ENCODE measurements at regions not wholly inside any gene's neighbourhood (a gene's known extent, or its start where the extent isn't known, plus 50 kb on each side); places are given as distances from the start of the nearest gene placed in this dataset.
"Not testable (repeated sequence)": the region's sequence is repeated elsewhere in the genome, so short reads cannot be mapped to it uniquely, and the experiment has no call there.

DNA sequence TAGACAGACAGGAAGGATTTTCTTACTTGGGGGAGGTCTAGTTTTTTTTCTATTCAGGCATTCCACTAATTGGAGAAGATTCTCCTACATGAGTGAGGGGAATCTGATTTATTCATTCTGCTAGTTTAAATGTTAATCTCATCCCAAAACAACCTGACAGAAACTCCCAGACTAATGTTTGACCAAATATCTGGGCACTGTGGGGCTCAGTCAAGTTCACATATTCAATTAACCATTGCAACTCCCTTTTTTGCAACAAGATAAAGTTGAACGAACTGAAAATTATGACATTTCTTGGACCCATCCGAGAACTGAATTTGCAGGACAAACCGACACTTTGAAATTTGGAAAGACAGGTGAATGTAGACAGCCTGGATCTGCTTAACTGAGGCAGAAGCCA lies 194.4 kb upstream of the PTER start:
- DNase-seq, result no peak

DNA sequence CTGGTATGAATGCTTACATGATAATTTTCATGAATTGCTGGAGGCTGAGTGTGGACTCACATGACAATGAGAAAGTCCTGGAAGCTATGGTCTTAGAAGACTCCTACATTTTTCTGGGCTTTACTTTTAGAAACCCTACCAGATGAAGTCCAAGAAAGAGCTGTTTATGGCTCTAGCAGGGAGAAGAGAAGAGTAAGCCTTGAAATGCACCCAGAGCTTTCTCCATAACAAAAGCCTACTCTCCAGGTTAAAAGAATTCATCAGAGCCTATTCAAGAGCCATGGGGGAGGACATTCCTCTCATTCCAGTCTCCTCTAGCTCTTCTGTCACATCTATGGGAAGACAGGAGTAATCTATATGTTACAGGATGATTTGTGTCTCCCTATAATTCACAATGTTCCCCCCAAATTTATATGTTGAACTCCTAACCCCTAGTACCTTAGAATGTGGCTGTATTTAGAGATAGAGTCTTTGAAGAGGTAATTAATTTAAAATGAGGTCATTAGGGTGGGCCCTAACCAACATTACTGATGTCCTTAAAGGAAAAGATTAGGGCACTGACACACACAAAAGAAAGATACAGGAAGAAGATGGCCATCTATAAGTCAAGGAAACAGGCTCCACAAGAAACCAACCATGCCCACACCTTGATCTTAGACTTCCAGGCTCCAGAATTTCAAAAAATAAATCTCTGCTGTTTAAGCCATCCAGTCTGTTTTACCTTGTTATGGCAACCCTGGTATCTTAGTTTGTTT lies 193.8 kb upstream of the PTER start:
- no peak for DNase-seq

DNA sequence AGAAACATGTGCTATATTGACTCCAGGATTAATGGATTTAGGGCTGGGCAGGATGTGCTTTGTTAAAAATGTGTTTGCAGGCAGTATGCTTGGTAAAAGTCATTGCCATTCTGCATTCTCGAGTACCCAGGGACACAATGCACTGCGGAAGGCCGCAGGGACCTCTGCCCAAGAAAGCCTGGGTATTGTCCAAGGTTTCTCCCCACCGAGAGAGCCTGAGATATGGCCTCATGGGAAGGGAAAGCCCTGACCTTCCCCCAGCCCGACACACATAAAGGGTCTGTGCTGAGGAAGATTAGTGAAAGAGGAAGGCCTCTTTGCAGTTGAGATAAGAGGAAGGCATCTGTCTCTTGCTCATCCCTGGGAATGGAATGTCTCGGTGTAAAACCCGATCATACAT lies 186.7 kb upstream of the PTER start:
- not testable (repeated sequence) for DNase-seq

DNA sequence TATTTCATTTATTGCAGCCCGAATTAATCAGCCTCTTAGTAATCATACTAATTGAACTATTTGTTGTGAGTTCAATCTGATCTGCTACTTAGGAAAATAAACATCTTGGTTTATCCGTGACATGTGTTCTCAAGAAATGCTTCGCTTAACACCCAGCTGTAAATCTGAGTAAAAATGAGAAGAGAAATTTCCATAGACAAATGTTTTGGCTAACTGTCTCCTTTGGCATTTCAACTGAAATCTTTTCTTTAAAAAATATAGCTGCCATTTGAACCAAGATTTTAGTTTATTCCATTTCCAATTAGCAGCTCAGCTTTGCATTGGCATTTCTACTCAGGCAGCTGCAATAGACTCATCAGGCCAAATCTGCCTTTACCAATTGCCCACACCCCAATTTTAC lies 180.5 kb upstream of the PTER start:
- no peak for DNase-seq

DNA sequence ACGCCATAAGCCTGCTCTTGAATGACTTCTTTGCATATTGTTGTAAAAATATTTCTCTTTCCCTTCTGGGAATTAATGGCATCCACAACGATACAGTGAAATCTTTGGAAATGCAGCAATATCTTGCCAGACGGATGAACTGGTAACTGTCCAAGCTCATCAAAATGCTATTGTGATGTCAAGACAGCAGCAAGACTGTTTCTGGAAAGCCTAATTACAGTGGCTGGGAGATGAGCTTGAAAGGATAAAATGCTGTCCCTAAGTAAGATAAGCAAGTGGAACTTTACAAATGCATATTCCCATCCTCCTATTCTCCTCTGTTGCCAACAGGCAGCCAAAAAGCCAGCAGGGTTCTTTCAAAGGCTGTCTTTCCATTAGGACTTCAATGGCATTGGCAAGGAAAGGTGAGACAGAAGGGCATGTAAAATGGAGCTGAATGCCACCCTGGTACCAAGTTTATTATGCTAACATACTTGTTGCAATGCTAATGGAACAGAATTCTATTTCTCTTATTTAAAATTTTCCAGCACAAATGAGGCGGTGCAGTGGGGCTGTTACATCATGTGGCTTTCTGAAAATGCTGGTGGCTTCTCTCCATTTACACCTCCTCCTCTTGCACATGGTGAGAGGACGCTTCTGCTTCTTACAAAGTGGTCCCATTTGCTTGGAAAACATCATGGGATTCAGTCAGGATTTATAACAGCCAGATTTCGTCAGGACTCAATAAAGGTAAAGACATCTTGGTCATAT lies 178.3 kb upstream of the PTER start:
- DNase-seq, result no peak

DNA sequence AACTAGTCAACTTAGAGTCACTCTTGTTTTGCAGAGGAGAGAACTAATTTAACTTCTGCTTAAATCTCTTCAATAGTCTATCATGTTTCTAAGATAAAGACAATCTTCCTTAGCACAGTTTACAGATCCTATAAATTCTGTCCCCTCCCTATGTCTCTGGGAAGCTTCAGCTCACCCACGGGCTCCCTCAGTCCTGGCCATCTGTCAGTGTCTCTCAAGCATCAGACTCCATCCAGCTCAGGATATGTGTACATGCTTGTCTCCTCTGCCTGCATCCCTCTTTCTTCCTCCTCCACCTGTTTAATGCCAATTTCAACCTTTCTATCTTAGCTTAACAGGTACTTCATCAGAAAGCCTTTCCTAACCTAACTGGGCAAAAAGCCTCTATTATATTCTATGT lies 177.1 kb upstream of the PTER start:
- no peak for DNase-seq

DNA sequence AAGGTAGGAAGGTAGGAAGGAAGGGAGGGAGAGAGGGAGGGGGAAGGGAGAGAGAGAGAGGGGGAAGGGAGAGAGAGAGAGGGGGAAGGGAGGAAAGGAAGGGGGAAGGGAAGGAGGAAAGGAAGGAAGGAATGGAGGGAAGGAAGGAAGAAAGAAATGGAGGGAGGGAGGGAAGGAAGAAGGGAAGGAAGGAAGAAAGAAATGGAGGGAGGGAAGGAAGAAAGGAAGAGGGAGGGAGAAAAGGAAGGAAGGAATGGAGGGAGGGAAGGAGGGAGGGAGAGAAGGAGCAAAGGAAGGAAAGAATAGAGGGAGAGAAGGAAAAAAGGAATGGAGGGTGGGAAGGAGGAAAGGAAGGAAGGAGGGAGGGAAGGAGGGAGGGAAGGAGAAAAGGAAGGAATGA lies 176.4 kb upstream of the PTER start:
- DNase-seq, result no peak

DNA sequence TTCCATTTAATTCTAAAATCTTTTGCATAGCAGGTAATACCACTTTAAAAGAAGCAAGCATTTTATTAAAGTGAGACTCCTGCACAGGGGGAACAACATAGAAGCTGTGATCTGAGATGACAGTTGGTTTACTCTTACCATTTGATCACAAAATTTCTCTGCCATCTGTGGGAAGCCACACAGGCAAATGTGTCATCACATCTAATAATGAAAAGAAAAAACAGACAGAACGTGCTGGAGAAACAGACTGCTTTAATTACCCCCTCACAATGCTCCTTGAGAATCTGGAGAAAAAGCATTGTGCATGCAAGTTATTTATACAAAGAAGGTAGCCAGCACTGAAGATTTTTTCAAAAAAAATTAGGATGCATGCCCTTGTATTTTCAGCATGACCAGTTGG lies 165.2 kb upstream of the PTER start:
- DNase-seq, result no peak

DNA sequence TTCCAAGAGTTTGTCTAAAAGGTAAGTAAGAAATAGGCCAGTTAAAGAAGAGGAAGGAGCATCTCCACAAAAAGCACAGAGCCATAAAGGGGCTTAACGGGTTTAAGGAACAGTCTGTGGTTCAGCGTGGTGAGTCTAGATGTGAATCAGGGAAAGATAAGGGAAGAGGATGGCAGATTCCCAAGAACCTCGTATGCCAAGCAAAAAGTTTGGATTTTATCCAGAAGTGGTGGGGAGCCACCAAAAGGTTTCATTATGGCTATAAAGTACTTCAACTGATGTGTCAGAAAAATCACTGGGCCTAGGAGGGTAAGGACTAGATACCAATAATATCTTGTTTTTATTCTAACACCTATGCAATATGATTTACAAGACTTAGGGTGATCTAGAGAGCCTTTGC lies 161.9 kb upstream of the PTER start:
- DNase-seq, result no peak

DNA sequence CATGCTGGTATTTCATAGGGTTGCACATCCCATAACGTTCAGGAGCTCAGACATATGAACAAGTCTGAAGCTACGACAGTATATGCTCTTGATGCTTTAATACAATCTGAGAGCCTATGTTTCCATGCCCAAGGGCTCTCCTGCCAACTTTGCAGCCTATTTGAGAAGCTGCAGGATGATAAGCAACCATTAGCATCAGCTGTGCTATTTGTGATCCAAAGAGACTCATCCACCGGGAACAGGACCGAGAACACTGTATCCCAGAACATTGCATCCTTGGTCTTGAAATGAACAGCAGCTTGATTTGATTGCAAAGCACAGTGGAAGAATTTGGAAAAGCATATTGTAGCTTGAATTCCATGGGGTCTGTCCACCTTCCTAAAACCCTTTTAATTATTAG lies 156.2 kb upstream of the PTER start:
- DNase-seq, result no peak

DNA sequence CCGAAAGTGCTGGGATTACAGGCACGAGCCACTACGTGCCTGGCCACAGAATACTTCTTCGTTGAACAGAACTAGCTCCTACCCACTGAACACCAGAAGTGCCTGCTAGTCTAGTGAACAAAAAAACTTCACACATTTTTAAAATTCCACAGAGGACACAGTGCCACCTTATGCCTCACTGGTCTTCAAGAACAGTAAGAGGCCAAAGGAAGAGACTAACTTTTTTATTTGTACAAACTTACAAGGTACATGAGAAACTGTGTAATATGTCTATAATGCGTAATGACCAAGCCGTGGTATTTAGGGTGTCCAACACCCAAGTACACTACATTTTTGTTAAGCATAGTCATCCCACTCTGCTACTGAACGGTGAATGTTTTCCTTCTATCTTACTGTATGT lies 144.4 kb upstream of the PTER start:
- no peak for DNase-seq

DNA sequence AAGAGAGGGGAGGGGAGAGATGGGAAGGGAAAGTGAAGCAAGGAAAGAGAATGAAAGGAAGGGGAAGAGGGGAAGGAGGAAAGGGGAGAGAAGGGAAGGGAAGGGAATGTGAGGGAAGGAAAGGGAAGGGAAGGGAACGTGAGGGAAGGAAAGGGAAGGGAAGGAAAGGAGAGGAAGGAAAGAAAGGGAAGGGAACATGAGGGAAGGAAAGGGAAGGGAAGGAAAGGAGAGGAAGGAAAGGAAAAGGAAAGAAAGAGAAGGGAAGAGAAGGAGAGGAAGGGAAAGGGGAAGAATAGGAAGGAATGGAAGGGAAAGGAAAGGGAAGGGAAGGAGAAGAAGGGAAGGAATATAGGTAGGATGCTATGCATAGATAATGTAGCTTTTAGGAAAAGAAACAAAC lies 139.7 kb upstream of the PTER start:
- no peak for DNase-seq

DNA sequence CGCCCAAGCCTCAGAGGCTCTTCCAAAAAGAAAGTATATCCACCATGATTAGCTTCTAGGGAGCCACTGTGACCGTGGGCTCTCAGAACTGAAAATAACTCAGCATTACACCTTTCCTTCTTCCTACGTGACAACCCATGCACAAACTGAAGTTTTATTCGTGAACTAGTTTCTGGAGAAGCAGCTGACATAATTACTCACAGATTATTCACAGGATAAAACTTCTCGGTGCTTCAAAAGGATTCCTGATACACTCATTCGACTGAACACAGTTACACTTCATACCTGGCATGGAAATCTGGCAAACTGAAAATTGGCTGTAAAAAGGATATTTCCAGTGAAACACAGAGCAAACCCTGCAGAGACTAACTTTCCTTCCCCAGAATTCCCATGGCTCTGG lies 139.2 kb upstream of the PTER start:
- no peak for DNase-seq

DNA sequence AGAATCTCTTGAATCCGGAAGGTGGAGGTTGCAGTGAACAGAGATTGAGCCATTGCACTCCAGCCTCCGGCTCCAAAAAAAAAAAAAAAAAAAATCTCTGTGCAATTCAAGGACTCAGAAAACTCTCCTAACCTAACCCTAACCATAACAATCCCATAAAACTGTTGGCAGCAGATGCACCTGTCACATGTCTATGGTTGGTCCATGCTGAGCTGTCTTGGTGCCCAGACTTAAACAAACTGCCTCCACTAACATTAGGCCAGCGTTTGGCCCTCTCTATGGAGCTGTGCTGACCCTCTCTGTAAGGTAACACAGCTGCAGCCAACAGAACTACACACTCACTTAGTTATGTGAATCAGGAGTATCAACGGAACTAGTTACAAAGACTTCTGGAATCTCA lies 132.5 kb upstream of the PTER start:
- DNase-seq, result no peak

DNA sequence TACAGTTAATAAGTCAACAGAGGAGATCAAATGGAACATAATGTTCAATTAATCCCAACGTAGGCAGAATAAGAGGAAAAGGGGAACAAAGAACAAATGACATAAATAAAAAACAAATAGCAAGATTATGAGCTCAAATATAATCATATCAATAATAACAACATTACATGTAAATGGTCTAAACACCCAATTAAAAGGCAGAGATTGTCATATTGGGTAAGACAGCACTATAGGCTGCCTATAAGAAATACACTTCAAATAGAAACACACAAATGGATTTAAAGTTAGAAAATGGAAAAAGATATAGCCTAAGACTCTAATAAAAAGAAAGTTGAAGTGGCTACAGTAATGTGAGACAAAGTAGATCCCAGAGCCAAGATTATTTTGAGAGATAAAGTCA lies 126.4 kb upstream of the PTER start:
- no peak for DNase-seq

DNA sequence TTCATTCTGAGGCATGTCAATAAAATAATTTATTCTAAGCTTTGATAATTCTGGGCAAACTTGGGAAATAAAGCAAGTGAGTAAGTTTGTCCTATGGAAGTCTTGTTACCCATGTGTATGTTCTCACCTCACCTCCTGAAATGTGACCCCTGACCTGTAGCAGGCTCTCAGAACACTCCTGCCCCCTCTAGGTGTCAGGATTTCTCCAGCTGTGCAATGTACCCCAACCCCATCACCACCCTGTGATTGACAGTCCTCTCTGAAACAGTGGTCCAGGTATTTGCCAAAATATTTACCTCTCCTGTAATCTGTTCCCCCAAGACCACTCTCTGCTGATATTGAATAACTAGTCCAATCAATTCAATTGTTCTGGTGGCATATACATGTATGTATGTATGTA lies 122.6 kb upstream of the PTER start:
- DNase-seq, result peak in 1 of 2 experiments; percentile 2

DNA sequence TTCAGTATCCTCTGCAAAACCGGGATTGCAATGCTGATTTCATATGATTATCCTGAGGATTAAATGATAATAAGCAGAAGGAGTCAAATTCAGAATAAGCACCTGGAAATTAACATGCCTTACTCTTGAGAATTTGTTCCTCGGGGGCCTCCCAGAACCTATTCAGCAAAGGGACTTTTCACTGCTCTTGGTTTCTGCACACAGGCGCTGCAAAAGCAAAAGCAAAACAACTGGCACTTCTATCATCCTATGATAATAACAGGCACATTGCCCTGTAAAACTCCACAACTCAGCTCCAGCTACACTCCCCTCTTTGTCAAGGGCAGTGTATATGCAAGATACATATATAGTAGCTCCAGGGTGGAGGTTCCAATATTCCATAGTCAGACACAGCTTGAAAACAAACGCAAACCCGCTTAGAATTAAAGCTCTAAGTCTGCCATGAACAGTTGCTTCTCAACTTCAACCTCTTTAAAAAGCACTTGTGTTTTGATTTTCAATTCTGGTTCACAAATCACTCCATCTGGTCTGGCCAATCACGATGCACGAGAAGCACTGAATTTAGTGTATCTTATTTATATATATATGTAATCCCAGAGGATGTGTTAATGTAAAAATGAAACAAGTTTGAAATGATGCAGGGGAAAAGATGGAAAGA lies 119.9 kb upstream of the PTER start:
- DNase-seq, result no peak

DNA sequence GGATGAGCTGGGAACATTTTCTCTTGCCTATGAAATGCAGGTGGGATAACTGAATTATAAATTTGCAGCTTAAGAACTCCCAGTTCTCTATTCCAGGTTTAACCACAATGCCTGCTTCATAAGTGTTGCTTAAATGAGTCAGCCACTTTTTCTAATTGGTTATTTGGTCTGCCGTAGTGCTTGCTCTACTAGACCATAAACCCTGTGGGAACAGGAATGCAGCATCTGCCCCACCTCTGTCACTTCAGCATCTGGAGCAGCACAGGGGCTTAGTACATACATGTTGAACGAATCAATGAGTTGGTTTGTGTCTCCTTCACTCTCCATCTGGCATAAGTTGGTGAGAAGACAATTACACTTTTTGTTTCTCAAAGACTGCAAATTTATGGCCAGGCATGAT lies 95.2 kb upstream of the PTER start:
- no peak for DNase-seq

DNA sequence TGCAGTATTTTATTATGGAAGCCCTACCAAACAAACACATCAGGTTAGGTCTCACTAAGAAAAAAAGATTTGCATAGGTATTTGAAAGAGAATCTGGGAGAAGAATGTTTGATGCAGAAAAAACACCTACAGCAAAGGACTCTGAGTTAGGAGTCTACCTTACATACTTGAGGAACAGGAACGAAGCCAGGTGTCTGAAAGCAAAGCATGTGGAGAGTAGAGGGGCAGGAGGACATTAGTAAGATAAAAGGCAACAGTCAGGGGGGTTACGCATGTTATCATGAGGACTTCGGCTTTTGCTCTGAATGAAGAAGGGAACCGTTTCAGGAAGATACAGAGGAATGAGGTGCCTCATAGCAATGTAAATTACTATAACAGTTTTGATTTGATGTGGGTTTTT lies 87.9 kb upstream of the PTER start:
- no peak for DNase-seq

DNA sequence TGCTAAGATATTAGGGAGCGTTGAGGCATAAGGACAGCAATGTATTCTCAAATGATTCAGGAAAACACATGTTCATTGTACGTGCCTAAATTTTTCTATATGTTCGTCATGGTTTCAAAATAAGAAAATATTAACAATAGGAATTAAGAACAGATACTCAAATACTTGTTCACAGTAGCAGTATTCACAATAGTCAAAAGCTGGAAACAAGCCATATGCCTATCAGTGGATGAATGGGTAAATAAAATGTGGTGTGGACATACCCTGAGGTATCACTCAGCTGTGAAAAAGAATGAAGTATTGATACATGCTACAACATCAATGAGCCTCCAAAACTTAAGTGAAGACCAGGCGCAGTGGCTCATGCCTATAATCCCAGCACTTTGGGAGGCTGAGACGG lies 84.7 kb upstream of the PTER start:
- no peak for DNase-seq

DNA sequence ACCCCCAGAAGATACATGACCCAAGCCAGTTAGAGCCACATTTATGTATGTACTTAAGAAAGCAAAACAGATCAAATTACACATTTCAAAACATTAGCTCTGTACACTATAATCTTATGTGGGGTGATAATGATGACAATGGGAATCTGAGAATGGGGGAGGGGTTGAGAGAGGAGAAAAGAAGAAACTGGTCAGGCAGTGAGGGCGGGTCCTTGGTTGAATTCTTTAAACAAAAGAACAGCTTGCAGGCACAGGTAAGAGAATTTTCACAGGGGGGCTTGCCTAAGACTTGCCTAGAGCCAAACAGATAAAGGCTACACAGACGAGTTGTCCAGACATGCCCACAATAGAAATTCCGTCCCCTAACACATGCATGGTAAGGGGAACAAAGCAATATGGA lies 76.8 kb upstream of the PTER start:
- no peak for DNase-seq

DNA sequence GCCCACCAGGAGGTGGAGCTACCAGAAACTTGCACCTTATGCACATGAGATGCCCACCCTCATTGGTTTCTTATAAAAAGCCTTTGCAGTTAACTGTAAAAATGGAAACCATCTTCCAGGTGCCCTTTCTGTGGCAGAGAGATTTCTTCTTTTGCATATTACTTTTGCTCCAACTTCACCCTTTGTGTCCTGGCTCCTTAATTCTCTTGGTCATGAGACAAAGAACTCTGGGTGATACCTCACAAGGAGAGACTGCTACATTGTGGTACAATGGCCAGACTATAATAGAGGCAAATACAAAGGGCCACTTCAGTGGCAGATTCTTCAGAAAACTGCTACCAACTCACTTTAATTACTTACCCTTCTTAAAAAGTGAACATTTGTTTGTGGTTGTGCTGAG lies 76.4 kb upstream of the PTER start:
- DNase-seq, result no peak

DNA sequence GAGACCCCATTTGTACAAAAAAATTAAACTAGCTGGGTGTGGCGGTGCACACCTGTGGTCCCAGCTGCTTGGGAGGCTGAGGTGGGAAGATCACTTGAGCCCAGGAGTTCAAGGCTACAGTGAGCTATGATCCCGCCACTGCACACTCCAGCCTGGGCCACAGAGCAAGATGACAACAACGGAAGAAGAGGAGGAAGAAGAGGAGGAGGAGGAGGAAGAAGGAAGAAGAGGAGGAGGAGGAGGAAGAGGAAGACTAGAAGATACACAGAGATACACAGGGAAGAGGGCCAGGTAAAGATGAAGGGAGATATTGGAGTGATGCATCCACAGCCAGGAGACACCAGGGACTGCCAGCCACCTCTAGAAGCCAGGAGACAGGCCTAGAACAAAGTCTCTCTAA lies 75.7 kb upstream of the PTER start:
- no peak for DNase-seq

DNA sequence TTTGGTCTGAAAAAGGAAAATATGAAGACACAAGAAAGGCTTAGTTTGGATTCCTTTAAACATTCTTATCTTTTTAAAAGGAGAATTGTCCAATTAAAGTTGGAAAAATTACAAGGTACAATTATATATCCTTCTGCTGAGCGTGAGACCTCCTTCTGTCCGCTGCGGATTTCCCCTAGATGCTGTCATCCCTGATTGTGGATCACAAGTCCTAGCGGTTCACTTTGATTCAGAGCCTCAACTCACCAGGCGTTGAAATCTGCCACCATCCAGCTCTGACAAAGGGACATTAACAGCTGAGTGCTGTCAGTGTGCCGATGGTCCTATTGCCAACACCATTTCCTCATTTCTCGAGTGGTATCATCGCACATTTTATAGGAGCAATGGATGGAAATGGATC lies 73.1 kb upstream of the PTER start:
- DNase-seq, result no peak
